GM19239 (cell line): ENCODE measurements at regions not wholly inside any gene's neighbourhood (a gene's known extent, or its start where the extent isn't known, plus 50 kb on each side); places are given as distances from the start of the nearest gene placed in this dataset.
"Not testable (repeated sequence)": the region's sequence is repeated elsewhere in the genome, so short reads cannot be mapped to it uniquely, and the experiment has no call there.

Experiments used
- DNase-seq: peaks from one replicate; pipeline ENCODE4 v3.0.0; 2011; ENCODE audit warnings: low spot score; ENCODE audit not compliant: insufficient read length
- FAIRE-seq: peaks from 2 replicates; lab custom pipeline; 2011; peaks lifted over from hg19 to GRCh38; lab: Jason Lieb, UNC

DNA sequence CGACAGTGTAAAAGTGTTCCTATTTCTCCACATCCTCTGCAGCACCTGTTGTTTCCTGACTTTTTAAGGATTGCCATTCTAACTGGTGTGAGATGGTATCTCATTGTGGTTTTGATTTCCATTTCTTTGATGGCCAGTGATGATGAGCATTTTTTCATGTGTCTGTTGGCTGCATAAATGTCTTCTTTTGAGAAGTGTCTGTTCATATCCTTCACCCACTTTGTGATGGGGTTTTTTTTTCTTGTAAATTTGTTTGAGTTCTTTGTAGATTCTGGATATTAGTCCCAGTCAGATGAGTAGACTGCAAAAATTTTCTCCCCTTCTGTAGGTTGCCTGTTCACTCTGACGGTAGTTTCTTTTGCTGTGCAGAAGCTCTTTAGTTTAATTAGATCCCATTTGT is 76.8 kb upstream of the ZNF746 start:
- not testable (repeated sequence) for FAIRE-seq, DNase-seq

DNA sequence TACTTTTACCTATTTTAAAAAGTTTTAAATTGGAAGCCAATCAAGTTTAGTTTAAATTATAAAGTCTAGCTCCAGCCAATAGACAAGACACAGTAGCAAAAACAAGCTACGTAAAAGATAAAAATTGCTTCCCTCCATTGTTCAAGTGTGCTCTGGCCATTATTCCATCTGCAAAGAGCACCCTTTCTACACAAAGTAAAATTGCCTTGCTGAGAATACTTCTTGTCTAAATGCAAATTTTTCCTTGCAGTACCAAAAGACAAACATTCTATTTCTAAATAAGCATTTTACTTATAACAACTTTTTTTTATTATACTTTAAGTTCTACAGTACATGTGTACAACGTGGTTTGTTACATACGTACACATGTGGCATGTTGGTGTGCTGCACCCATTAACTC is 75.9 kb upstream of the ZNF746 start:
- DNase-seq (no peak), FAIRE-seq (no peak)

DNA sequence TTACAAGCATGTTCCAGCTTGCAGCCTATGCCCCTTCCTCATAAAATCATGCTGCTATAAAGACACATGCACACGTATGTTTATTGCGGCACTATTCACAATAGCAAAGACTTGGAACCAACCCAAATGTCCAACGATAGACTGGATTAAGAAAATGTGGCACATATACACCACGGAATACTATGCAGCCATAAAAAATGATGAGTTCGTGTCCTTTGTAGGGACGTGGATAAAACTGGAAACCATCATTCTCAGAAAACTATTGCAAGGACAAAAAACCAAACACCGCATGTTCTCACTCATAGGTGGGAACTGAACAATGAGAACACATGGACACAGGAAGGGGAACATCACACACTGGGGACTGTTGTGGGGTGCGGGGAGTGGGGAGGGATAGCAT is 75.3 kb upstream of the ZNF746 start:
- not testable (repeated sequence) for FAIRE-seq, DNase-seq

DNA sequence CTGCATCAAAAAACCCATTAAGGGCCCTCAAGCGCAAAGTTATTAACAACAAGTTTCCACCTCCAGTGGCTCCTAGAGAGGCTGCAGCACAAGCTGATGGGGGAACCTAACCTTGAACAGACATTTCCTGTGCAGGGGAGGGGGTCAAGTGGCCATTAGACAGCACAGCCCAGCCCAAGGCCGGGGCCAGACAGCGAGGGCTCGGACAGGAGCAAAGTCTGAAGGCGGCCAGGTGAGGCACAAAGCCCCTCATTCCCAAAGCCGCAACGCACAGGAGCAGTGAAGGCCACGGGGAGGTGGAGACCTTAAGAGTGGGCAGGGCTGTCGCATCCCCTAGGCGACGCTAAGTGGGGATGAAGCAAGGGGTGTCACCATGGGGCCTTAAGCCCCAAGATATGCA is 73.2 kb upstream of the ZNF746 start:
- DNase-seq = no peak

DNA sequence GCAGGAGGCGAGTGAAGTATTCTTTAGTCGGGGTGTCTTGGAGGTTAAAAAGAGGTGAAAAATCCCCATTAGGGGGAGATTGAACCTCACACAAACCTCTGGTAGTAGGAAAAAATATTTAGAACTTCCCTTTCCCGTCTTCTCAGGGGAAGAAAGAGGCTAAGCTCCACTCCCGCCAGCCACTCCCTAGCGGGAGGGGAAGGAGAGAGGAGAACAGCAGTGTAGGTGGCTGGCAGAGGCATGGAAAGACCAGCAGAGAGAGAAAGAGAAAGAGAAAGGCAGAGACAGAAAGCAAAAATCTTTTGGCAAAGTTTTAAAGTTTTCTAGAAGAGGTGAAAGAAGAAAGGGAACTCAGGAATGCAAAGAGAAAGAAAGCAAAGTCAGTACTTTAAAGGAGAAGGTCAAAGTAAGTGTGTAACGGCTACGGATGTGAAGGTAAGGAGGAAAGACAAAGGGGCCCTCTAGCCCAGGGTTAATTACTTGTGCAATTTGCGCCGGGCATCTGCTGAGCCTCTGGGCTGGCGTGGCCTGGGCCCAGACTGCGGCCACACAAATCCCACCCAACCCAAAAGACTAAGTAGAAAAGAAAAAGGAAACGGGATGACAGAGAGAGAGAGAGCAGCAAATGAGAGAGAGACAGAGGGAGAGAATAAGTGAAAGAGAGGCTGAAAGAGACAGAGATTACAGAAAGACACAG is 72.3 kb upstream of the ZNF746 start:
- DNase-seq (no peak), FAIRE-seq (no peak)

More for the DNA sequence above, 73.2 kb upstream of the ZNF746 start:
- FAIRE-seq = no peak

DNA sequence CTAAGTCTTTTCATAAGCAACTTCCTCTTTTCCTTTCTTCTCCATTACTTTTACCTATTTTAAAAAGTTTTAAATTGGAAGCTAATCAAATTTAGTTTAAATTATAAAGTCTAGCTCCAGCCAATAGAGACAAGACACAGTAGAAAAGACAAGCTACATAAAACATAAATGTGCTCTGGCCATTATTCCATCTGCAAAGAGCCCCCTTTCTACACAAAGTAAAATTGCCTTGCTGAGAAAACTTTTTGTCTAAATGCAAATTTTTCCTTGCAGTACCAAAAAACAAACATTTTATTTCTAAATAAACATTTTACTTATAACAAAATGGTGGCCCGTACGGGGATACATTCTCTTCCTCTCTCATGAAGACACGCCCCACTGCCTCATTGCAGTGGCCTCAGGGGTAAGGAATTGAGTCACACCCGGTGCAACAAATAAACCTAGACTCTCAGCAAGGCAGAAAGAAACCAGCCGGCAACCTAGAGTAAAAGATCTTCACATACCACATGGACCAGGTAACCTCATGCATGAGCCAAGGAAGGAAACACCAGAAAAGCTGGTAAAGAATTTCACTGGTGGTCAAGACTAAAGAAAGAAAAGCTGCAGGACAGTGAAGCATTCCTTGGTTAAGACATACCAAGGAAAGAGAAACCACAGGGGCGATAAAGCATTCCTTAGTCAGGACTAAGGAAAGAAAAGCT is 71.6 kb upstream of the ZNF746 start:
- DNase-seq (no peak), FAIRE-seq (no peak)

DNA sequence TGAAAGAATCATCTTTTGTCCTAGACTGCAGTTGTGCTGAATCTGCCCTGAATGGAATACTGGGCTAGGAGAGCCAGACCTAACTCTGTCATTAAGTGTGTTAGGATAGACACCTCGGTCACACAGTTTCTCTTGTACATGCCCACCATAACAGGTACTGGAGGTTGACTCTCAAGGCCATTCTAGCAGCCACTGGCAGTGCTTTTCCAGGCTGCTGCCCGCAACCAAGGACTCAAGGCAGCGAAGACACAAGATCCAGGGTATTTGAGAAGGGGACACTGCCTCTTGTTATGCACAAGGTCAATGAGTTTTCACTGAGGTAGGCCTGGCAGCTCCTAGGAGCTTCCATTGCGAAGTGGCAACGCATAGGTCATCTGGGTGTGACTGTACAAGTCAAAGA is 70.6 kb upstream of the ZNF746 start:
- DNase-seq = no peak
- FAIRE-seq = no peak

DNA sequence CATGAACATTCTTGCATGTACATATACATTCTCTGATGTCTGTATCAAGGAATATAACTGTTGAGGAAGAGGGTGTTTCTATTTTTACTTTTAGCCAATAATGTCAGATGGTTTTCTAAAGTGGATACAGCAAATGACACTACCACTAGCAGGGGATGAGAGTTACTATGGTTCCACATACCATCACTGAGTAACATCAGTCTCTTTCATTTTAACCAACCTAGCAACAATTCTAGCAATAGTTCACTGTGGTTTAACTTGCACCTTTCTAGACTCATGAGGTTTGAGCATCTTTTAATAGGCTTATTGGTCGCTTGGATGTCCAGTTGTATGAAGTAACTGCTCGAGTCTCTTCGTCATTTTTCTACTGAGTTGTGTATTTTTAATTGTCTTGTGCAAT is 68.5 kb upstream of the ZNF746 start:
- no peak for DNase-seq
- no peak for FAIRE-seq

DNA sequence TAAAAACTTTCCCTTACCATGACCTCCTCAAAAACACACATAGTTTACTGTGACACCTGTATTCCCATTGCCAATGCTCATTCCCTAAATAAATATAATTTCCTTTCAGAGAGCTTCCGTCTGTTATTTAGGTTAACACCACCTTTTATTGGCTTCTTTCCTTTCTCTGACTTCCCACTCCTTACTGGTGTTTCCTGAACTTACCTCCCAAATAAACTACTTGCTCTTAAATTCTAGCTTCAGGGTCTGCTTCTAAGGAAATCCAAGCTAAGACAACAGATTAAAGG is 67.4 kb upstream of the ZNF746 start:
- DNase-seq (no peak), FAIRE-seq (no peak)

DNA sequence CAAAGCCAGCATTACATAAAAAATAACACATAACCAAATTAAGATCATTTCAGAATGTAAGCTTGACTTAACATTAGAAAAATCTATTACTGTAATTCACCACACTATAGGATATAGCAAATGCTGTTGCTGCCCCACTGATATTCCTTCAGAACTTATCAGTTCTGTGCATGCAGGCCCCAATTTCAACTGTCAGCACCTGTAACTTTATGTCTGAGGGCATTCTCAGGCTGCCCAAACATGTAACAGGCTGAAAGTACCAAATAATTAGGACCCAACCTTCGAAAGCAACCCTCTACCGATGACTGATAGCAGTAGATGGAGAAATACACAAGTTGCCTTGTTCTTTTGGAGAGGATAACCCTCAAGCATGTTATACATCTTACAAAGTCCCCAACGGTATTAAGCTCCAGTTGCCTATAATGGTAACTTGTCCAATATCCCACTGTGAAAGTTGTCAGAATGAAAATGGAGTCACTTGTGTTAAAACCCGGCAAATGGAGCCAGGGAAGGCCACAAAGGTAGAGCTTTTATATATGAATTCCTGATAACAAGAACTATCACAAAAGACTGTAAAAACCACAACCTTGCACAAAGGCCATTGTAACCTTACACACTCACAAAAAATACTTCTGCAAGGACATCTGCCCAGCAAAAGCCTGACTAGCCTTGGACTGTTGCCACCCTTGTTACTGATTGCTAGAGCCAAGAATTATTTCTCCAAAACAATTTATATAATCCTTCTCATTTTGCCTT is 66.9 kb upstream of the ZNF746 start:
- no peak for FAIRE-seq

DNA sequence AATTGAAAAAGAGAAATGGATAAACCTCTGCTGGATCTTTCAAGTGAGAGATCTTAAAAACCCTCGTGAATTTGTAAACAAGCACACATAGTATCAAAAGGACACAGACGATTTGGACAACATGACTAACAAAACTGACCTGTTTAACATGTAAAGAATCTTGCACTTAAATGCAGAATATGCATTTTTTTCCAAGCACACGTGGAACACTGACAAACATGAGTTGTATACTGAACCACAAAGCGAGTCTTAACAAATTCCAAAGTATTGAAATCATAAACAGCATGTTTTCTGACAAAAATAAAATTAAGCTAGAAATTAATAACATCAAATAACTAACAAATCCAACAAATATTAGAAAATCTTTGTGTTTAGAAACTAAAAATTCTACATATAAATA is 65.0 kb upstream of the ZNF746 start:
- FAIRE-seq = no peak
- no peak for DNase-seq

More for the DNA sequence above, 66.9 kb upstream of the ZNF746 start:
- DNase-seq = no peak

DNA sequence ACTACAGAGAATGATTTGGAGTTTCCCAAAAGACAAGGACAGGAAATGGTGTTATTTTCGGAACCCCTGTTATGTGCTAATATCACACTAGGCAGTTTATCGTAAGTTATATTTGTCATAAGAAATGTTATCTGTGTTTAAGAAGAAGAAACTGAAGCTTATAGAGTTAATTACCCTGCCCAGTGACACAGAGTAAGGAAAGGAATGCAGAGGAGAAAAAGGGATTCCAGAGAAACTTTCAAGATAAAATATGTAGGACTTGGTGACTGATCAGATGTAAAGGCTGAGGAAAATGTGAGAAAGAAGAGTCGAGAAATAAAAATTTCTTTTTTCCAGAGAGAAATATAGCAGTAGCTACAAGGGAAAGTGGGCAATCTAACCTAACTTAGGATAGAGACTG is 63.5 kb upstream of the ZNF746 start:
- DNase-seq (no peak), FAIRE-seq (no peak)

DNA sequence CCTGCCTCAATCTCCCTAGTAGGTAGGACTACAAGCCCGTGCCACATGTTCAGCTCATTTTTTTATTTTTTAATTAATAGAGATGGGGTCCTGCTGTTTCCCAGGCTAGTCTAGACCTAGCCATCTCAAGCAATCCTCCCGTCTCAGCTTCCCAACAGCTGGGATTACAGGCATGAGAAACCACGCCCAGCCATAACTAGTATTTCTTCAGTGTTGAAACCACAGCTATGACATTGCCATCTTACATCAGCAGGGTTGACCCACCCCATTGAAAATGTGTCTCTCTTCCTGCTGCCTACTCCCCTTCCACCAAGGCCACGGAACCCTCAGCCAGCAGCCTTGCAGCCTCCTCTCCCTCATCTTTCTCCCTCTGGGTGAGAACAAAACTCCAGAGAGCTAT is 62.1 kb upstream of the ZNF746 start:
- DNase-seq = no peak
- no peak for FAIRE-seq

DNA sequence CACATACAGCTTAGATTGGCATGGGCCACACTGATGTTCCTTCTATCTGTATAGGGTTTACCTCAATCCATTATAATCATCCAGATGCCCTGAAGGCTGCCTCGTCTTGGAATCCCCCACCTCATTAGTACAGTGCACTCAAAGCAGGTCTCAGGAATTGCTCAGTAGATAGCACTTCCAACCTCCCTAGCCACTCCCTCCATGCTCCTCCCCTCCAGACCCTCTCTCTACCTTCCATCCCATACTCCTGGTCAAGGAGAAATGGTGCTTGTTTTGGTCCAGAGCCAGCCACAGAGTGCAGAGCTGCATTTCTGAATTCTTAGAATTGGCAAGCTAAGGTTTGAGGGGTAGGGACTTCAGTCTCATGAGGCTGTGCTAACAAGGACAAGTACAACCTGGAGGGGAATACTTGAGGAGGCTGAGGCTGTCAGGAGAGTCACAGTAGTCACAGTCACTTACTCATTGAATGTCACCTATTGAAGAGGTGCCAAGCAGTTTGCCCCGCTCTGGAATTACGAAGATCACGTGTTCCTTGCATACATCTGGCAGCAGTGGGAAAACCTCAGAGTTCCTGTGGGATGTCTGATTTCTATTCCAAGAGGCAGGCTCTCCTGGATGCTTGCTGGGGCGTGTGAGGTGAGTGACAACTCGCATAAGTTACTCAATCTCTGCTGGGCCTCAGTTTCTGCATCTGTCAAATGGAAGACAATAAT is 60.7 kb upstream of the ZNF746 start:
- FAIRE-seq = no peak
- DNase-seq = no peak

DNA sequence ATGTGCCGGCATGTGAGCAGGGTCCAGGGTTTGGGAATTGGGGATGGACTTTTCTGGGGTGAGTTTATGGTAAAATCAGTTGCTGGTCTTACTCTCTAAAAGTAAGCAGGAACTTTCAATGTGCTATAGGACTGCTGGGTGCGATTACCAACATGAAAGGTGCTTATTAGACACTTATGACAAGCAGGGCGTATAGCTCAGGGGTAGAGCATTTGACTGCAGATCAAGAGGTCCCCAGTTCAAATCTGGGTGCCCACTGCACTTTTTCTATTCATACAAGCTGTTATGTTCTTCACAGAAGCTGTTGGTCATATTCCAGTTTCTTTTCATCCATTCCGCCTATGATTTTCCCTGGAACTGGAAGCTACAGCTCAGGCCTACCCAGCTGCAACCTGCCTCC is 58.9 kb upstream of the ZNF746 start:
- not testable (repeated sequence) for DNase-seq, FAIRE-seq

DNA sequence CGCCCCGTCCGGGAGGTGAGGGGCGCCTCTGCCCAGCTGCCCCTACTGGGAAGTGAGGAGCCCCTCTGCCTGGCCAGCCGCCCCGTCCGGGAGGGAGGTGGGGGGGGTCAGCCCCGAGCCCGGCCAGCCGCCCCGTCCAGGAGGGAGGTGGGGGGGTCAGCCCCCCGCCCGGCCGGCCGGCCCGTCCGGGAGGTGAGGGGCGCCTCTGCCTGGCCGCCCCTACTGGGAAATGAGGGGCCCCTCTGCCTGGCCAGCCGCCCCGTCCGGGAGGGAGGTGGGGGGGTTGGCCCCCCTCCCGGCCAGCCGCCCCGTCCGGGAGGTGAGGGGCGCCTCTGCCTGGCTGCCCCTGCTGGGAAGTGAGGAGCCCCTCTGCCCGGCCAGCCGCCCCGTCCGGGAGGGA is 57.2 kb upstream of the ZNF746 start:
- DNase-seq, FAIRE-seq: not testable (repeated sequence)

DNA sequence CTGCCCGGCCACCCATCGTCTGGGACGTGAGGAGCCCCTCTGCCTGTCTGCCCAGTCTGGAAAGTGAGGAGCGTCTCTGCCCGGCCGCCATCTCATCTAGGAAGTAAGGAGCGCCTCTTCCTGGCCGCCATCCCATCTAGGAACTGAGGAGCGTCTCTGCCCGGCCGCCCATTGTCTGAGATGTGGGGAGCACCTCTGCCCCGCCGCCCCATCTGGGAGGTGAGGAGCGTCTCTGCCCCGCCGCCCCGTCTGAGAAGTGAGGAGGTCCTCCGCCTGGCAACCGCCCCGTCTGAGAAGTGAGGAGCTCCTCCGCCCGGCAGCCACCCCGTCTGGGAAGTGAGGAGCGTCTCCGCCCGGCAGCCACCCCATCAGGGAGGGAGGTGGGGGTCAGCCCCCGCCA is 56.4 kb upstream of the ZNF746 start:
- not testable (repeated sequence) for FAIRE-seq, DNase-seq

DNA sequence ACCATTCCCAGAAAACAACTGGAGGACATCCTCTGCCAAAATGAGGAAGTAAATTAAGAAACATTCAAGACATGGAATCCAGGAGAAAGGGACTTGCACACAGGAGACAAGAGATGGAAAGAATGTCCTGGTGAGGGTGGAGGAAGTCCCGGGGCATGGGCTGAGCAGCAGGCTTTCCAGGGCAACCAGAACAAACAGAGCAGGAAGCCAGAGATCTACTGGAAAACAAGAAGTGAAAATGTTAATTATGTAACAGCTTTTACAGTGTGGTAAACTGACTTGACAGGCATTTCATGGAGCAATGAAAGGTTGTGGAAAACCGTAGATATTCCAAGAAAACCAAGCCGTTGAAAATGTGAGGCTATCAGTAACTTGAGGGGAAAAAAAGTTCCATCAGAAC is 55.2 kb upstream of the ZNF746 start:
- DNase-seq (no peak), FAIRE-seq (no peak)
